ENCODE measurements at regions not wholly inside any gene's neighbourhood (a gene's known extent, or its start where the extent isn't known, plus 50 kb on each side); places are given as distances from the start of the nearest gene placed in this dataset.

DNA sequence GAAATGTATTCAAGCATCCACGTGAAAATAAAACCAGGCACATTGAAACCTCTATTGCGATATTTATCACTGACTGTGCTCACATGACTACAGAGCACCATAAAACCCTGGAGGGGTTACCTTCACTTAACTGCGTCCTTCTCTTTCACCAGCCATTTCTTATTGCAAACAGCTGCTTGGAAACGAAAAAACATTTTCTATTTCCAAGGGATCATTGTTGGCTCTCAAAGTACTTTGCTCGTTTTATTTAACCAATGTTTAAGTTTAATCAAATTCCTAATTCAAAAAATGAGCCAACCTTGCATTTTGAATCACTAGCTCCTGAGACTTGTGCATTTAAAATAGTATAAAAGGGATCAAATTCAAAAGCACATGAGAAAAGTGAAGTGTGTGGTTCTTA lies 134.4 kb downstream of the OSR1 start:
- Histone ChIP-seq H3K4me3 (IDR thresholded peaks at IDR 0.05; ENCODE audit: insufficient read depth, low read depth, low read length) (no peak overlapping the region), H3K4me1 (ENCODE audit: low read depth, poor library complexity, severe bottlenecking) (no peaks in the 10 kb centered on the region), H3K9ac (no peak overlapping the region), H3K79me2 (ENCODE audit: insufficient read depth, low read depth) (no peaks in the 10 kb centered on the region), H3K27ac (no peak overlapping the region), H2AFZ (ENCODE audit: low read depth) (no peak overlapping the region), H3K4me2 (no peak overlapping the region), H4K20me1 (ENCODE audit: insufficient read depth) (no peaks in the 10 kb centered on the region), H3K36me3 (ENCODE audit: insufficient read depth) (no peaks in the 10 kb centered on the region), H3K27me3 (ENCODE audit: insufficient read depth, low read depth) (no peaks in the 10 kb centered on the region)
- TF ChIP-seq, protein P1, sequence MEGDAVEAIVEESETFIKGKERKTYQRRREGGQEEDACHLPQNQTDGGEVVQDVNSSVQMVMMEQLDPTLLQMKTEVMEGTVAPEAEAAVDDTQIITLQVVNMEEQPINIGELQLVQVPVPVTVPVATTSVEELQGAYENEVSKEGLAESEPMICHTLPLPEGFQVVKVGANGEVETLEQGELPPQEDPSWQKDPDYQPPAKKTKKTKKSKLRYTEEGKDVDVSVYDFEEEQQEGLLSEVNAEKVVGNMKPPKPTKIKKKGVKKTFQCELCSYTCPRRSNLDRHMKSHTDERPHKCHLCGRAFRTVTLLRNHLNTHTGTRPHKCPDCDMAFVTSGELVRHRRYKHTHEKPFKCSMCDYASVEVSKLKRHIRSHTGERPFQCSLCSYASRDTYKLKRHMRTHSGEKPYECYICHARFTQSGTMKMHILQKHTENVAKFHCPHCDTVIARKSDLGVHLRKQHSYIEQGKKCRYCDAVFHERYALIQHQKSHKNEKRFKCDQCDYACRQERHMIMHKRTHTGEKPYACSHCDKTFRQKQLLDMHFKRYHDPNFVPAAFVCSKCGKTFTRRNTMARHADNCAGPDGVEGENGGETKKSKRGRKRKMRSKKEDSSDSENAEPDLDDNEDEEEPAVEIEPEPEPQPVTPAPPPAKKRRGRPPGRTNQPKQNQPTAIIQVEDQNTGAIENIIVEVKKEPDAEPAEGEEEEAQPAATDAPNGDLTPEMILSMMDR (conservative IDR thresholded peaks at IDR 0.05; ENCODE audit: low read depth, low read length), result no peak

DNA sequence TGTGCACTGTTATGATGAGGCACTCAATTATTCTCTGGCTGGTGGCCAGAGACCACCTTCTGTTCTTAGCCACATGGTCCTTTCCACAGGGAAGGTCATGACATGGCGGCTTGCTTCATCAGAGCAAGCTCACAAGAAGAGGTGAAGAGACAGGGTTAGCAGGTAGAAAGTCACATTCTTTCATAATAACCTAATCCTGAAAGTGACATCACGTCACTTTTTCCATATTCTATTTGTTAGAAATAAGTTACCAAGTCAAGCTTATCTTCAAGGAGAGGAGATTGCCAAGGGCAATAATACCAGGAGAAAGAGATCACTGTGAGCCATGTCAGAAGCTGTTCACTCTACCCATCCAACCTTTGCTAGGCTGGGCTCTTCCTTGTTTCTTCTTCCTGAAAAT lies 139.4 kb downstream of the OSR1 start:
- Histone ChIP-seq H3K4me2 (no peak overlapping the region), H2AFZ (ENCODE audit: low read depth) (no peak overlapping the region), H3K27me3 (ENCODE audit: insufficient read depth, low read depth) (no peaks in the 10 kb centered on the region), H3K27ac (no peak overlapping the region), H3K79me2 (ENCODE audit: insufficient read depth, low read depth) (no peaks in the 10 kb centered on the region), H3K36me3 (ENCODE audit: insufficient read depth) (no peaks in the 10 kb centered on the region), H3K4me3 (IDR thresholded peaks at IDR 0.05; ENCODE audit: insufficient read depth, low read depth, low read length) (no peak overlapping the region), H3K9ac (no peak overlapping the region), H4K20me1 (ENCODE audit: insufficient read depth) (no peaks in the 10 kb centered on the region), H3K4me1 (ENCODE audit: low read depth, poor library complexity, severe bottlenecking) (no peaks in the 10 kb centered on the region)
- TF ChIP-seq, protein P1 (conservative IDR thresholded peaks at IDR 0.05; ENCODE audit: low read depth, low read length), result no peak

- TF ChIP-seq, protein P1 (conservative IDR thresholded peaks at IDR 0.05; ENCODE audit: low read depth, low read length), result no peak
- Histone ChIP-seq H4K20me1 (ENCODE audit: insufficient read depth) (no peaks in the 10 kb centered on the region), H3K36me3 (ENCODE audit: insufficient read depth) (no peaks in the 10 kb centered on the region), H3K4me2 (no peak overlapping the region), H3K27ac (no peak overlapping the region), H3K27me3 (ENCODE audit: insufficient read depth, low read depth) (no peaks in the 10 kb centered on the region), H3K4me3 (IDR thresholded peaks at IDR 0.05; ENCODE audit: insufficient read depth, low read depth, low read length) (no peak overlapping the region), H3K79me2 (ENCODE audit: insufficient read depth, low read depth) (no peaks in the 10 kb centered on the region), H2AFZ (ENCODE audit: low read depth) (no peak overlapping the region), H3K9ac (no peak overlapping the region), H3K4me1 (ENCODE audit: low read depth, poor library complexity, severe bottlenecking) (no peaks in the 10 kb centered on the region)
Measured at GRCh38 chr2:19218166-19218565, 140.3 kb downstream of the OSR1 start.

- Histone ChIP-seq H3K27ac (no peak overlapping the region), H3K4me1 (ENCODE audit: low read depth, poor library complexity, severe bottlenecking) (no peaks in the 10 kb centered on the region), H3K79me2 (ENCODE audit: insufficient read depth, low read depth) (no peaks in the 10 kb centered on the region), H3K9ac (no peak overlapping the region), H3K4me2 (no peak overlapping the region), H4K20me1 (ENCODE audit: insufficient read depth) (no peaks in the 10 kb centered on the region), H3K4me3 (IDR thresholded peaks at IDR 0.05; ENCODE audit: insufficient read depth, low read depth, low read length) (no peak overlapping the region), H3K36me3 (ENCODE audit: insufficient read depth) (no peaks in the 10 kb centered on the region), H3K27me3 (ENCODE audit: insufficient read depth, low read depth) (no peaks in the 10 kb centered on the region), H2AFZ (ENCODE audit: low read depth) (no peak overlapping the region)
- TF ChIP-seq, protein P1 (conservative IDR thresholded peaks at IDR 0.05; ENCODE audit: low read depth, low read length), result no peak
Measured at GRCh38 chr2:19216676-19217602, 141.5 kb downstream of the OSR1 start.
